H1 (cell line): ENCODE measurements at regions not wholly inside any gene's neighbourhood (a gene's known extent, or its start where the extent isn't known, plus 50 kb on each side); places are given as distances from the start of the nearest gene placed in this dataset.
"Not testable (repeated sequence)": the region's sequence is repeated elsewhere in the genome, so short reads cannot be mapped to it uniquely, and the experiment has no call there.

Experiments used
- CTCF ChIA-PET: fragments of 300-600 bp; sonication (Branson Sonifier 250); formaldehyde crosslinking; loops from one replicate; lab custom pipeline; 2021; ENCODE audit not compliant: partially characterized antibody; lab: Charles Lee
- POLR2A ChIA-PET: fragments of 300-600 bp; sonication (Branson Sonifier 250); formaldehyde crosslinking; loops from one replicate; lab custom pipeline; 2021; ENCODE audit warnings: inconsistent platforms; ENCODE audit not compliant: partially characterized antibody; lab: Charles Lee
- DNase-seq, 2 experiments: peaks; one replicate each; pipeline versions ENCODE4 v3.0.0 to v3.0.0-alpha.2; 2010 to 2022; ENCODE audit warnings: low spot score in 2 of 2, low read depth in 1 of 2, mixed read lengths in 1 of 2
- FAIRE-seq: peaks from 2 replicates; lab custom pipeline; 2011; peaks lifted over from hg19 to GRCh38; lab: Jason Lieb, UNC
- H2AFZ ChIP-seq: 2 replicates; pipeline ENCODE4 v1.8.1; 2012; ENCODE audit warnings: low read length, inconsistent platforms
- H2AK5ac ChIP-seq: 2 replicates; pipeline ENCODE4 v1.6.1; 2013; ENCODE audit warnings: low read depth, low read length
- H2BK120ac ChIP-seq: replicated peaks from 2 replicates; pipeline ENCODE3; 2013; ENCODE audit warnings: low read depth, low read length, inconsistent platforms
- H2BK12ac ChIP-seq: 2 replicates; pipeline ENCODE4 v1.6.1; 2013; ENCODE audit warnings: low read depth, low read length
- H2BK15ac ChIP-seq: 2 replicates; pipeline ENCODE4 v1.6.1; 2013; ENCODE audit warnings: low read length
- H2BK20ac ChIP-seq: 2 replicates; pipeline ENCODE4 v1.6.1; 2013; ENCODE audit warnings: low read length
- H2BK5ac ChIP-seq: 2 replicates; pipeline ENCODE4 v1.6.1; 2013; ENCODE audit warnings: low read depth, low read length
- H3K14ac ChIP-seq: 2 replicates; pipeline ENCODE4 v1.6.1; 2013; ENCODE audit warnings: inconsistent platforms; ENCODE audit not compliant: insufficient read length
- H3K18ac ChIP-seq: 2 replicates; pipeline ENCODE4 v1.6.1; 2013; ENCODE audit warnings: low read length; ENCODE audit errors: extremely low read depth
- H3K23ac ChIP-seq: 2 replicates; pipeline ENCODE4 v1.6.1; 2013; ENCODE audit warnings: inconsistent platforms; ENCODE audit not compliant: insufficient read length
- H3K23me2 ChIP-seq: 2 replicates; pipeline ENCODE4 v1.6.1; 2013; ENCODE audit warnings: low read depth, low read length
- H3K27ac ChIP-seq: 2 replicates; pipeline ENCODE4 v1.6.1; 2011; ENCODE audit warnings: low read depth, low read length, inconsistent platforms
- H3K27me3 ChIP-seq, 4 experiments: replicated peaks in 1 of 4; 1 replicate in 1 of 4; 2 replicates in 3 of 4; pipeline versions ENCODE4 v1.6.1 to v1.8.1; 2011 to 2013; ENCODE audit warnings: low read length in 3 of 4, mild to moderate bottlenecking in 3 of 4, inconsistent platforms in 2 of 4, mixed read lengths in 2 of 4, moderate library complexity in 1 of 4; ENCODE audit not compliant: control insufficient read depth in 3 of 4, insufficient read depth in 3 of 4; ENCODE audit errors: extremely low read depth in 1 of 4
- H3K36me3 ChIP-seq, 4 experiments: 2 replicates each; pipeline versions ENCODE4 v1.6.1 to v1.8.1; 2011 to 2013; ENCODE audit warnings: mild to moderate bottlenecking in 4 of 4, low read length in 3 of 4, moderate library complexity in 2 of 4, control low read depth in 1 of 4, inconsistent platforms in 1 of 4; ENCODE audit not compliant: insufficient read depth in 4 of 4, control insufficient read depth in 2 of 4
- H3K4ac ChIP-seq: replicated peaks from 2 replicates; pipeline ENCODE3; 2013; ENCODE audit warnings: low read length, low read depth, mixed read lengths, inconsistent platforms; ENCODE audit not compliant: insufficient read length
- H3K4me1 ChIP-seq, 4 experiments: replicated peaks in 1 of 4; 1 replicate in 1 of 4; 2 replicates in 3 of 4; pipeline versions ENCODE4 v1.6.1 to v1.8.1; 2011 to 2013; ENCODE audit warnings: low read length in 3 of 4, inconsistent platforms in 2 of 4, mixed read lengths in 1 of 4; ENCODE audit not compliant: insufficient read depth in 4 of 4, control insufficient read depth in 3 of 4
- H3K4me2 ChIP-seq, 2 experiments: 2 replicates each; pipeline versions ENCODE4 v1.6.1 to v1.8.1; 2011 to 2013; ENCODE audit warnings: low read depth in 2 of 2, low read length in 2 of 2, control low read depth in 1 of 2, inconsistent platforms in 1 of 2, mild to moderate bottlenecking in 1 of 2; ENCODE audit not compliant: insufficient read depth in 1 of 2
- H3K4me3 ChIP-seq, 4 experiments: fragments of 200-600, 300-600 bp in 1 of 4; sonication (generic), shearing (Covaris generic), sonication (Bioruptor Twin) in 1 of 4; 2 replicates each; pipeline versions ENCODE4 v1.5.1 to v1.8.1; 2011 to 2016; ENCODE audit warnings: low read length in 4 of 4, low read depth in 3 of 4, control low read depth in 2 of 4, inconsistent platforms in 2 of 4, mild to moderate bottlenecking in 2 of 4, mixed read lengths in 1 of 4, moderate library complexity in 1 of 4; ENCODE audit not compliant: insufficient read depth in 2 of 4; ENCODE audit errors: extremely low read depth in 1 of 4
- H3K56ac ChIP-seq: replicated peaks from 2 replicates; pipeline ENCODE3; 2013; ENCODE audit warnings: low read depth, mild to moderate bottlenecking, mixed read lengths, low read length, inconsistent platforms; ENCODE audit not compliant: insufficient read length
- H3K79me1 ChIP-seq: 2 replicates; pipeline ENCODE4 v1.6.1; 2013; ENCODE audit warnings: low read depth, low read length, control low read depth
- H3K79me2 ChIP-seq, 2 experiments: 2 replicates each; pipeline versions ENCODE4 v1.6.1 to v1.8.1; 2012 to 2013; ENCODE audit warnings: low read length in 2 of 2, mild to moderate bottlenecking in 2 of 2, inconsistent platforms in 1 of 2; ENCODE audit not compliant: insufficient read depth in 2 of 2, control insufficient read depth in 1 of 2
- H3K9ac ChIP-seq, 4 experiments: replicated peaks in 1 of 4; 1 replicate in 1 of 4; 2 replicates in 3 of 4; pipeline versions ENCODE4 v1.6.1 to v1.8.1; 2011 to 2013; ENCODE audit warnings: low read depth in 3 of 4, low read length in 3 of 4, control low read depth in 2 of 4, mild to moderate bottlenecking in 2 of 4, moderate library complexity in 2 of 4, inconsistent platforms in 1 of 4; ENCODE audit errors: extremely low read depth in 1 of 4
- H3K9me3 ChIP-seq, 2 experiments: 2 replicates each; pipeline versions ENCODE4 v1.6.1 to v1.8.1; 2012 to 2013; ENCODE audit warnings: mild to moderate bottlenecking in 2 of 2, moderate library complexity in 2 of 2, control low read depth in 1 of 2, inconsistent platforms in 1 of 2, low read depth in 1 of 2, low read length in 1 of 2, mixed read lengths in 1 of 2; ENCODE audit not compliant: insufficient read depth in 2 of 2
- H4K20me1 ChIP-seq, 2 experiments: replicated peaks in 1 of 2; 2 replicates each; pipeline versions ENCODE3 to v1.8.1; 2011 to 2013; ENCODE audit warnings: inconsistent platforms in 2 of 2, low read length in 2 of 2, mild to moderate bottlenecking in 1 of 2; ENCODE audit not compliant: insufficient read depth in 2 of 2, control insufficient read depth in 1 of 2
- H4K5ac ChIP-seq: 2 replicates; pipeline ENCODE4 v1.6.1; 2013; ENCODE audit warnings: low read length, low read depth, mixed read lengths, inconsistent platforms; ENCODE audit not compliant: insufficient read length
- H4K8ac ChIP-seq: 2 replicates; pipeline ENCODE4 v1.8.0; 2013; ENCODE audit warnings: mild to moderate bottlenecking, moderate library complexity, low read length, inconsistent platforms; ENCODE audit not compliant: insufficient read depth; ENCODE audit errors: extremely low read depth
- H4K91ac ChIP-seq: replicated peaks from 2 replicates; pipeline ENCODE3; 2013; ENCODE audit warnings: low read length, mixed read lengths, inconsistent platforms; ENCODE audit not compliant: insufficient read length
- WGBS, 2 experiments: shearing (Covaris generic) in 1 of 2; methylation state at CpG; one replicate each; pipeline versions ENCODE4 v1.1.6 to v1.1.7; 2013 to 2015; ENCODE audit warnings: low lambda C conversion rate in 2 of 2, mixed read lengths in 2 of 2, inconsistent platforms in 1 of 2, low coverage in 1 of 2, missing lambda C conversion rate in 1 of 2; ENCODE audit not compliant: insufficient replicate concordance in 2 of 2, insufficient coverage in 1 of 2, insufficient read length in 1 of 2; ENCODE audit errors: extremely low coverage in 1 of 2, missing lambda C conversion rate in 1 of 2; 5-methylcytosine and 5-hydroxymethylcytosine counted together

GRCh38 chr9:82778923-82779322, 284.0 kb downstream of the RASEF start:
- H3K4me3 ChIP-seq, H2BK12ac ChIP-seq, H3K4ac ChIP-seq, H2BK5ac ChIP-seq, H2BK120ac ChIP-seq, H3K4me2 ChIP-seq, H2AK5ac ChIP-seq, H3K23ac ChIP-seq, H2AFZ ChIP-seq, H3K79me2 ChIP-seq, CTCF ChIA-PET, H3K14ac ChIP-seq, H4K8ac ChIP-seq, H3K27ac ChIP-seq, POLR2A ChIA-PET, DNase-seq, H3K79me1 ChIP-seq, H3K9ac ChIP-seq, H2BK20ac ChIP-seq, H4K20me1 ChIP-seq, H3K23me2 ChIP-seq, H3K9me3 ChIP-seq, H3K56ac ChIP-seq, FAIRE-seq, H4K91ac ChIP-seq, H3K18ac ChIP-seq, H4K5ac ChIP-seq, H3K27me3 ChIP-seq, H2BK15ac ChIP-seq: not testable (repeated sequence)
- Histone ChIP-seq H3K4me1 (peaks cover 0 to 11% (median 4%) of the 10 kb centered on the region in 4 experiments; a peak in 3 of 7 replicates), H3K36me3 (peaks cover 0 to 22% (median 0%) of the 10 kb centered on the region in 4 experiments; a peak in 1 of 8 replicates)
- WGBS, 2 experiments: 90% methylated on average over 4 of the region's 4 CpGs; no CpG with 5 or more reads in 1 of the 2 experiments
